GM10266 (cell line): ENCODE measurements at regions not wholly inside any gene's neighbourhood (a gene's known extent, or its start where the extent isn't known, plus 50 kb on each side); places are given as distances from the start of the nearest gene placed in this dataset.

Experiments
- DNase-seq: peaks from one replicate; pipeline ENCODE4 v3.0.0; 2012; ENCODE audit errors: extremely low spot score
- CTCF ChIP-seq: IDR thresholded peaks from 2 replicates; pipeline ENCODE4 v1.5.1; 2012; ENCODE audit warnings: mild to moderate bottlenecking, low read depth; ENCODE audit not compliant: control insufficient read depth, insufficient read depth; ENCODE audit errors: missing control alignments

- TF ChIP-seq CTCF = no peak
- DNase-seq = no peak
Observed at GRCh38 chr5:163363389-163363788, 74.0 kb upstream of the CCNG1 start.

GRCh38 chr5:163366757-163367156, 70.6 kb upstream of the CCNG1 start:
- TF ChIP-seq CTCF = no peak
- DNase-seq = no peak

- no peak for TF ChIP-seq CTCF
- DNase-seq = no peak
Observed at GRCh38 chr5:163369776-163370385, 67.5 kb upstream of the CCNG1 start.

- no peak for DNase-seq
- no peak for TF ChIP-seq CTCF
Observed at GRCh38 chr5:163373436-163374084, 63.8 kb upstream of the CCNG1 start.

GRCh38 chr5:163377982-163378381, 59.4 kb upstream of the CCNG1 start:
- no peak for TF ChIP-seq CTCF
- no peak for DNase-seq

- no peak for TF ChIP-seq CTCF
- DNase-seq = no peak
Observed at GRCh38 chr5:163379298-163380155, 57.9 kb upstream of the CCNG1 start.
